GDM1 (cell line): ENCODE measurements at regions not wholly inside any gene's neighbourhood (a gene's known extent, or its start where the extent isn't known, plus 50 kb on each side); places are given as distances from the start of the nearest gene placed in this dataset.

Experiments
- DNase-seq: peaks from one replicate; lab custom pipeline; 2025; lab: John Stamatoyannopoulos, UW

GRCh38 chr16:9374061-9374460, 282.6 kb downstream of the HAPSTR1 start:
- DNase-seq, result no peak

GRCh38 chr16:9378876-9379275, 287.4 kb downstream of the HAPSTR1 start:
- DNase-seq, result no peak

DNA sequence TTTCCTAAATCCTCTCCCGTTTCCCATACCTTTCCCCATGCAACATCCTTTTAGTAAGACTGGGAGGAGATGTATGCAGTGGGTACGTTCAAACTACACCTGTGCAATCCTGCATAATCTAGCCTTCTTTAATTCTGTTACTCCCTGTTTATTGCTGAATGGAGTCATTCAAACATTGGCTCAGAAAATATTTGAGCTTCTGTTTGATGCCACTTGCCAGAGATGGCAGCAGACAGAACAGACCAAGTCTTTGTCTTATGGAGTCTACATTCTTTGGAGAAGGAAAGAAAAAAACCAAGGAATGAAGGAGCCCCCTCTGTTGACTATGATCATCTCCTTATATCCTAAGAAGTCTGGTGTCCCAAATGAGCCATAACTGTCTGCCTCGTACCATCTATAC, 288.8 kb downstream of the HAPSTR1 start:
- DNase-seq, result no peak

DNA sequence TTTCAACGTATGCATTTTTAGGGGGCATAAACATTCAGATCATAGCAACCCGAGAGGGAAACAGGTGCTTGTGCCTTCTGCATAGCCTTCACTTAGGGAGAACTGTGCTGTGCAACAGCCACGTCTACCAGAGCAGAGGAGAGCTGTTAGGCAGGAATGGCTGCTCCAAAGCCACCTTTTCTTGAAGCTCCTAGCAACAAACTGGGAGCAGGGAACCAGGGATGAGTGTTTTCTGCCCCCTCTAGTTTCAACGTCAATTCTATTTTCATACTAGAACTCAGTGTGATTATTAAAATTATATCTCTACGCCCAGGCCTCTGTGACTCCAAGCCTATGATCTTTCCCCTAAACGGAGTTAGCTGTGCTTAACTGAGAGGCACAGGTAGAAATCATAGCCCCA, 290.0 kb downstream of the HAPSTR1 start:
- no peak for DNase-seq

- DNase-seq, result no peak
Observed at GRCh38 chr16:9381905-9382304, 290.5 kb downstream of the HAPSTR1 start.

DNA sequence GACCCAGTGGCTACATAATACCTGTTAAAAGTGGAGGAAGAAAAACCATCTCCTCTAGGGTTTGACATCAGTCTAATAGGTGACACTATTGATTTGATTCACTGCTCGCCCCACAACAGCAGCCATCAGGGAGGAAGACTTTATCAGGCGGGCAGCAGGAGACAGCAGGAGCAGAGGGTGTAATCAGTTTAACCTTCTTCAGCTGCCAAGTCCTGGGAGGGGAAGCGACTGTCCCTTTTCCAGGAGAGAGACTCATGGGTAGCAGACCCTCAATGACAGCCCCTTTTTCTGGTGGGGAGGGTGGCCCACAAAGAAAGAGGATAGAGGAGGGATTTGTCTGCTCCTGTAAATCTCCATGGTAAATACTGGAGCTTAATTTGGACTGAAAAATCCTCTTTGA, 291.8 kb downstream of the HAPSTR1 start:
- DNase-seq, result no peak

- no peak for DNase-seq
Observed at GRCh38 chr16:9384141-9384540, 292.7 kb downstream of the HAPSTR1 start.

DNA sequence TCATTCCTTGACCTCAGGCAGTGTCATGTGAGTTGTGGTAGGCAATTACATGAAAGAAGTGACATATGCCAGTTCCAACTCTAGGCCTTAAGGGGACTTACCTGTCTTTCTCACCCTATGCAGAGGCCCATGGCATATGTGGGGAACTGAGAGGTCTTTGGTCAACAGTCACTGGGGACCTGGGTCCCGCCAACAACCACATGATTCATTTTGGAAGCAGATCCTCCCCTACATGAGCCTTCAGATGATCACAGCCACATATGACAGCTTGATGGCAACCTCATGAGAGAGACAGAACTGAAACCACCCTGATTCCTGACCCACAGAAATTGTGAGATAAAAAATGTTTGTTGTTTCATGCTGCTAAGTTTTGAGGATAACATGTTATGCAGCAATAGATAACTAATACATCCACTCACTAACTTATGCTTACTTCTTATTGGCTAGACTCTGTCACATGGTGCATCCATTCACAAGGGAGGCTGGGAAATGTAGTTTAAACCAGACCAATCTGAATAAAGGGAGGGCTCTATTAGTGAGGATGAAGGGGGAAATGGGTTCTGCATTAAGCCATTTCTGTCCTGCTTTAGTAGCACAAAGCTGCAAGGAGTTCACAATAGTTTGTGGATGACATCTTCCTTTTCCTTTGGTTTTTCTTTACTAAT, 298.2 kb downstream of the HAPSTR1 start:
- no peak for DNase-seq

DNA sequence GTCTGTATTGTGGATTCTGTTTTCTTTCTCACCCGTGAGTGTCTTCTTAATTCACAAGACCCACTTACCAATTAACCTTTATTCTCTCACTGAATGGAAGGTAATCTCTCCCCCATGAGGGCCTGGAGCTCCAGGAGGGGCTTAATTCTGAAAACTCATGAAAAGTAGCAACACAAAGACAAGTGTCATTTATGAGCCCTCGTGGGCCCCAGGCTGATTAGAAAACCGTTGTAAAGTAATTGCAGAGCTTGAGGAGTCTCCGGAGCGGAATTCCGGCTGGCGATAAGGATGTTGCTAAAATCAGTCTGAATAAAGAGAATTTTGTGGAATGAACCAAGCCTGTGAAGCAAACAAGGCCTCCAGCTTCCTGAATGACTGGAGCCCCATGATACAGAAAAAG, 301.5 kb downstream of the HAPSTR1 start:
- DNase-seq, result no peak

GRCh38 chr16:9393591-9393990, 302.1 kb downstream of the HAPSTR1 start:
- DNase-seq, result no peak

DNA sequence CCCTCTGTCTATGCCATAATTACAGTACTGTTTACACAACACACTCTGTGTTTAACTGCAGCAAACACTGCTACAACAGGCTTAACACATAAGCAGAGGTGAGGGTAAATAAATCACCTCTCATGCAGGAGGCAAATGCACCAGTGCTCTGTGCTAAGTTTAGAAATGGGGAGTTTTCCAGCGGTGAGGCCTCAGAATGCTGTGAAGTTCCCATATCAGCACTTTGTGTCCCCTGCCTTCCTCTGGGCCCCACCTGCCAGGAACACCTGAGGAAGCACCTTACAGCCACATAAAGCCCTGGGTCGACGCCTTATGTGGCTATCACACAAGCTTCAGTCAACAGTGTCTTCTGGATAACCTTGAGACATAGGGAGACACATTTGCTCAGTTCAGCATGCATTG, 304.5 kb downstream of the HAPSTR1 start:
- no peak for DNase-seq

GRCh38 chr16:9399573-9399972, 308.1 kb downstream of the HAPSTR1 start:
- DNase-seq, result no peak

- DNase-seq, result no peak
Observed at GRCh38 chr16:9401173-9401572, 309.7 kb downstream of the HAPSTR1 start.

GRCh38 chr16:9402293-9402860, 310.9 kb downstream of the HAPSTR1 start:
- no peak for DNase-seq

GRCh38 chr16:9404811-9405210, 313.4 kb downstream of the HAPSTR1 start:
- no peak for DNase-seq

DNA sequence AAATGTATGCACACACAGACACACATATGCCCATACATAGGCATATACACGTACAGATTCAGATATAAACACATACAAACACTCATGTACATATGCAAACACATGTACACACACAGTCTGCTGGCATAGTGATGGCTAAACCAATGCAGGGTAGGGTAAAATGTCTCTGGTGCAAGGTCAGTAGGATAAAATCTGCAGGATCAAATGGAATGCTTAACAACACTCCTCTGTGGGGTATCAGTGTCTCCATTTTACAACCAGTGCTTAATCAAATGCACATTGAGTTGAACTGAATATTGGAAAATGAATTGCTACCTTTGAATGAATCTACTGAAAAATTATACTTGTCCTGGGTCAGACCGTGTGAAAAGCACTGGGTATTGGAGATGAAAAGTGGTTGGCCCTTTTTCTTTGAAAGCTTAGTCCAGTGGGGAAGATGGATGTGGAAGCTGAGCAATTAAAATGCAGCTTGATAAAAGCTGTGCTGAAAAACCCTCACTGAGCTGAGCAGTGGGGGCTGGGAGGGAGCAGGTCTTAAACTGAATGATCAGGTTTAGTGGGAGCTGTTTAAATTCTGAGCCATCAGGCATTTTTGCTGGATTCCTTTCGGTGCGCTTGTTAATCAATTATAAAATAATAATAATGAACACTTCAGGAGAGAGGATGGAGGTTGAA, 314.7 kb downstream of the HAPSTR1 start:
- DNase-seq, result no peak

GRCh38 chr16:9407206-9407758, 315.8 kb downstream of the HAPSTR1 start:
- DNase-seq, result no peak

GRCh38 chr16:9408297-9408878, 316.9 kb downstream of the HAPSTR1 start:
- DNase-seq, result no peak

DNA sequence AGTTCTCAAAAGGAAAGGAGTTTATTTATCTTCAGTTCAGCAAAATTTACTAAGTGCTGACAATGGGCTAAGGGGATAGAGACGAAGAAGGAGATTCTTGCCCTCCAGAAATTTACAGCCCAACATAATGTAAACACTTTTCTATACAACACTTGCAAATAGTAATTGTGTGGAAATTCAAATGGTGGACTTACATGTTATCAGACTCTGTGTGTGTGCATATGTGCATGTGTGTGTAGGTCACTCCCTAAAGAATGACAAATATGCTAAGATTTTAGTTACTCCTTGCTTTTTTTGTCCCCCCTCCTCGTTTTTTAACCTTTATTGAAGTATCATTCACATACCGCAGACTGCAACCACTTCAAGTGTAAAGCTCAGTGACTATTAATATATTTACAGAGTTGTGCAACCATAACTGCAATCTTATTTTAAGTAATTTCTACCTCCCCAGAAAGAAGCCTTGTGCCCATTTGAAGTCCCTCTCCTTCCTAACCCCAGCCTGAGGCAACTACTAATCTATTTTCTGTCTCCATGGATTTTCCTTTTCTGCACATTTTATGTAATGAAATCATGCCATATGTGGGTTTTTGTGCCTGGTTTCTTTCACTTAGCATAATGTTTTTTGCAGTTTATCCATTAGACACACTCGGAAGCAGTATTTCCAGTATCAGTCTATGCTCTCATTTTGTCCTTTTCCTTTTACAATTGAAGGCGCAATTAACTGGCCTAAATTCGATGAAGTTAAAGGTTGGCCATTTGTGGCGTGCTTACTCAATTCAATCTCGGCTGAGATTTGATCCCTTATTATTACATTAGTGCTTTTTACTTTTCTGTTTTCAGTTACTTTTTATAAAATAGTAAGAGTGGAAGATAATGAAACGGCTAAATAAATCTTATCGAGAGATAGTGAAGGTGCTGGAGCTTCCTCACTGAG, 318.4 kb downstream of the HAPSTR1 start:
- DNase-seq, result no peak

DNA sequence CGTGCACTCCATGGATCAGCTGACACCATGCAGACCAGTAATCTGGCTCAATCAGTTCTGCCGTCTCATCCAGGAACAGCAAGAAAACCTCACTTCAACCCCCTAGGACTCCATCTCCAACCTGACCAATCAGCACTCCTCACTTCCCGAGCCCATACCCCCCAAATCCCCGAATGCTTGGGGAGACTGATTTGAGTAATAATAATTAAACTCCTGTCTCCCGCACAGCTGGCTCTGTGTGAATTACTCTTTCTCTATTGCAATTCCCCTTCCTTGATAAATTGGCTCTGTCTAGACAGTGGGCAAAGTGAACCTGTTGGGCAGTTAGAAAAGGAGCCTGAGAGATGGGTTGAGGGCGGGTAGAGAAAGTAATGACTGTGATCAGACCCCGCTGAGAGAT, 320.0 kb downstream of the HAPSTR1 start:
- DNase-seq, result no peak

DNA sequence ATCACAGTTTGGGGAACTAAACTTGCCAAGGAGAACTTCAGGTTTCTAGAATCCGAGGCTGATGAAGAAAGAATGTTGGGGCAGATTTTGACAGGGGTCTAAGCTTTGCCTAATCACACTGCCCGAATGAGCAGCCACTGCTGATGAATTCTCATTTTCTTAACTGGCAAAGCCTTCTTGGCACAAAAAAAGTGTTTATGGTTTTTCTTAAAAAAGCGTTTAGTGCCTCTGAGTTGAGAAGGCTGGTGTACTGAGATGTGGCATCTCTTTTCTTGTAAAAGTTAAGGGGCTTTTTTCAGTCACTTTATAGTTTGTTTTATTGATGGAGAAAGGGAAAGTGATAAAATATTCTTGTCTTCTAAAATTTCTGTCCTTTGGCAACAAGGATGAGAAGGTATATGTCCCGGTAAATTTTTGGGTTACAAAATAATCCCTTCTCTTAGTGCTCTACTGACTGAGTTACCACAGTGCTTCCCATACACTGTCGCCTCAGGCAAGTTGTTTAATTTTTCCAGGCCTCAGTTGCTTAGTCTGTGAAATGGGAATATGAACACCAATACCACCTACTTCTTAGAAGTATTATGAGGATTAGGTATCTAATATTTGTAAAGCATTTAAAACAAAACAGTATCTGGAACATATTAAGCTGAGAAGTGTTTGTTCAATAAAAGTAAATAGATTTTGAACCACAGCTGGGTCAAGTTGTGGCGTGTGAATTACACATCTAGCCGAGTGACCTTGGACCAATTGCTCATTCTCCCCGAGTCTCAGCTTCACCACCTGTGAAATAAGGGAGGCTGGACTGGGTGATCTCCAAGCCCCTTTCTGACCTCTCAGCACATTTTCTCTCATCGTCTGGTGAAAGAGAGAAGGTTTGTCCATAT, 320.8 kb downstream of the HAPSTR1 start:
- DNase-seq, result no peak
